ENCODE measurements at regions not wholly inside any gene's neighbourhood (a gene's known extent, or its start where the extent isn't known, plus 50 kb on each side); places are given as distances from the start of the nearest gene placed in this dataset.
"Not testable (repeated sequence)": the region's sequence is repeated elsewhere in the genome, so short reads cannot be mapped to it uniquely, and the experiment has no call there.

DNA sequence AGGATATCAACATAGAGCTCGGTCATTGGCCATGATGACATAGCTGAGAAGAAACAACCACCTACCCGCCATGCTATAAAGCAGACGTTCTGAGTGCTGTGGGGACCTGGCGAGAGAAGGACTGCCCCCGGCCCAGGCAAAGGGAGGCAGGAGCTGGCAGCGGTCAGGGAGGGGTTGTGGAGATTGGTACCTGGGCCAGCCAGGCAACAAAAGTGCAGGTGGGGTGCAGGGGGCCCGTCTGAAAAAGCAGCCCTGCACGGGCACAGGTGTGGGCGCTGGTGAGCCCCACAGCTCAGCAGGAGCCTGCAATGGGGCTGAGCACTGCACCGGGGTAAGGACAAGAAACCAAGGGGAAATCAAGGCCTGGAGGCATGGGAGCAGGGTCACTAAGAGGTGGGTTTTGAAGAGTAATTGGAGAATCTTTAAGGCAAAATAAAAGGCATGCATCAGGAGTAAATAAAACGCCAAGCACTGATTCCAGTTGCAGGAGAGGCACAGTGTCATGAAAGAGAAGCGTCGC is 464.0 kb downstream of the EIPR1 start:
- no peak overlapping the region for H3K4me3 ChIP-seq (ENCODE audit: low read depth, low read length)
- DNase-seq (ENCODE audit: low read depth), result no peak

DNA sequence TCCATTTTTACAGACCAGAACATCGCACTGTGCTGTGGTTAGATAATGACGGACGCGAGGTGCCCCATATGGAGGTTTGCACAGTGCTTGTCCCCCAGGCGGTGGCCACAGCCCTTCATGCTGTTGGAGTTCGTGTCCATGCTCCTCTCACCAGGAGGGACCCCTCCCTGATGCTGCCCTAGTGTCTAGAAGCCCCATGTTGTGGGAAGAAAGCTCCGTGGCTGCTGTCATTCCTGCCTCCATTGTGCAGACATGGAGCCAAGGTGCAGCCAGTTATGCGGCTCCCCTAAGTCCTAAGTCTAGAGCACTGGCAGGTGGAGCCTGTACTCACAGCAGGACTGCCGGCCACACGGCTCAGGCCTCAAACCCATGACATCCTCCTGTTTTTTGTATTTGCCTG is 464.9 kb downstream of the EIPR1 start:
- DNase-seq (ENCODE audit: low read depth), result no peak
- no peak overlapping the region for H3K4me3 ChIP-seq (ENCODE audit: low read depth, low read length)

DNA sequence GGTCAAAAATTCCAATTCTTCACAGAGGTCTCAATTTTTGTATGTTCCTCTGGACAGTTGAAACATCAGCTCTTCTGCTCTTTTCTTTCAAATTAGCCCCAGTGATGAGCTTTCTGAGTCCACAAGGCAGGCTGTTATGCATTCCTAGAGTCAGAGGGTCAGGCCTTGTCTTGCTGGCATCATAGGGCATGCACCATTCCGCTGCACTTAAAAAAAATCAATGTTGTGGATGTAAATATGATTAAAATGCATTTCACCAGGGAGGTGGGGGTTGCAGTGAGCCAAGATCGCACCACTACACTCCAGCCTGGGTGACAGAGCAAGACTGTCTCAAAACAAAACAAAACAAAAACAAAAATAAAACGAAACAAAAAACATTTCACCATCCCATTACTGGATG is 465.3 kb downstream of the EIPR1 start:
- no peak overlapping the region for H3K4me3 ChIP-seq (ENCODE audit: low read depth, low read length)
- no peak for DNase-seq (ENCODE audit: low read depth)

DNA sequence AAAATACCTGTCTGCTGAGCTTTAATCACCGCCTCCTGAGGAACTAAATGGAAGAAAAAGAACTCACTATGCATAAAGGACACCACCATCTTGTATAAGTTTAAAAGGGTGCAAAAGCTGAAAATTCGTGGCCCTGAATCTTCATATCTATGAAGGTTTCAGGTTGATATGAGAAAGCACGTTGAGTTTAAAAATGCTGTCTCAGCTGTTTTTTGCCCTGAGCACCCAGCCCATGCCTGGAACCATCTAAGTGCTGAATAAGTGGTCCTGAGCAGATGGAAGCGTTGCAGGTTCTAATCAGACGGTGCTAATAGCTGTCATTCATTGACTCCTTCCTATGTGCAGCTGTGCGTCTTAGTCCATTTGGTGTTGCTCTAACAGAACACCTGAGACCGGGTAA is 467.4 kb downstream of the EIPR1 start:
- H3K4me3 ChIP-seq (ENCODE audit: low read depth, low read length), result no peak overlapping the region
- DNase-seq (ENCODE audit: low read depth), result no peak

DNA sequence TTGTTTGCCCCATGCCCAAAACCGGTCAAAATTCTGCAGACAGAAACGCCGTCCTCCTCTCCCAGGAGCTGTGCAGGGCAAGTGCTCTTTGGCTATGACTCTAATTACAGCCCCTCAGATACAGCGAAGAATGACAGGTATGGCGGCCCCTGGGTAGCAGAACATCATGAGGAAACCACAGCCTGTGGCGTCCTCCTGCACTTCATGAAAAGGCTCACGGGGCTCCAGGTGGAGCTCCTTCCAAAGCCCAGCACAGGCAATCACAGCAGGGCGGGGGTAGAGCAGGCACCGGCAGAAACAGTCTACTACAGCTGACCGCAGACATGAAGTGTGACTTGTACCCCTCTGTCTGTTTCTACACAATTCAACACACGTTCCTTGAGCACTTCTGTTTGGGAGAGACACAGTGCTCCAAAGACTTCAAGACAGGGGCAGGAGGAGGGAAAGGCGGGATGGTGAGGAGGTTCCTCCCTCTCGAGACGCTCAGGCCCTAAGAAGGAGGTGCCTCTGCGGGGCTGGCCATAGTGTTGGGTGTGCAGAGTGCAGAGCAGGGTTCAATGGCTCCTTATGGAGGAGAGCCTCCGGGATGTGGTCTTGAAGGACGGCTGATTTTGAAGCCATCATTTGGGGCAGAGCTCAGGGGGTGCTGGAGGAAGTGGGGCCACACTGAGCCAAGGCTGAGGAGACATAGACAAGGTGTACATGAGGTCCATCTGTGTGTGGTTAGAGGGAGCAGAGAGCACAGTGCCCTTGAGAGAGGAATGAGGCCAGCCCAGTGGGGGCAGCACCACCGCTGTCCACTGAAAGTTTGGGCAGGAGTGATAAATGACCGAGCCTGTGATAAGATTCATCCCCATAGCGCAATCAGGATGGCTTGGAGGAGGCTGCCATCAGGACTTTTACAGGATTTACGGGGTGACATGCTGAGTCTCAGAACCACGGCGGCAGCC is 468.3 kb downstream of the EIPR1 start:
- no peak for DNase-seq (ENCODE audit: low read depth)
- no peak overlapping the region for H3K4me3 ChIP-seq (ENCODE audit: low read depth, low read length)

DNA sequence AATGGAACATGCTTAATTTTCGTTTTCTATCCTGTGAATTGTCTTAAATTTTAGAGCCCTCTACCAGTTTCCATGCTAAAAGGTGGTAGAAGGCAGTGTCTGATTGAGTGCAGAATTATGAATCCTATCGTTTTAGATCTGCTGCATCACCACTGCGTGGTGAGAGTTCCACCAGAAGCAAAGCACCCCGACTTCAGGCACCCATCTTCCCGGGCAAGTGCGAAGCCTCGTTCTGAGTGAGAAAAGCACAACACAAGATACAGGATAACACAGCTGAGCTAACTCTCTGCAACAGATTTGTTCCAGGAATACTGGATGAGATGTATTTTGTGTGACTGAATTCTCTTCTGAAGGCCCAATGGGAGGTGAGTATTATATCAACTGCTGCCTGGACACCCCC is 471.5 kb downstream of the EIPR1 start:
- H3K4me3 ChIP-seq (ENCODE audit: low read depth, low read length), result no peak overlapping the region
- DNase-seq (ENCODE audit: low read depth), result no peak

DNA sequence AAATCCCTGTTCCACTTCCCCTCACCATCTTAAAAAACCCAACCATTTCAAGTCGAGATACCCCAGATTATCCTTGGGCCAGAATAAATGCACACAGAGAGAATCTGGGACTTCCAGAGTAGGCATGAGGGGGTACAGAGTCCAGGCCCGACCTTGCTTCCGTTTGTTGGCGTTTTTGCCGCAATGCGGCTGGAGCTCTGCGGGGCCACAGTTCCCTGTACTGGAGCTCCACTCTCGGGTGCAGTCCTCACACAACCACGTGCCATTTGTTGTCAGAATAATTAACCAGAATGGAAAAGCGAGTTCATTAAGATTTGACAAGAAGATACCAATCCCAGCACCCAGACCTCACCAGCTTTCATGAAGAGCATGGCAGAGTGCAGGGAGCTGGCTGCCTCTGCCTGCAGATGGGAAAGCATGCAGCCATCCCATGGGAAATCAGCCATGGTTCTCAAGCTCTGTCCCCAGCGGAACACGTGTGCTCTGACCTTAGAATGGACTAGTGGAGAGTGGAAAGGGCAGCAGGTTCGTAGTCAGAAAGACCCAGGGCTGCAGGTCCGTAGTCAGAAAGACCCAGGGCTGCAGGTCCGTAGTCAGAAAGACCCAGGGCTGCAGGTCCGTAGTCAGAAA is 472.8 kb downstream of the EIPR1 start:
- DNase-seq (ENCODE audit: low read depth), result no peak
- no peak overlapping the region for H3K4me3 ChIP-seq (ENCODE audit: low read depth, low read length)

DNA sequence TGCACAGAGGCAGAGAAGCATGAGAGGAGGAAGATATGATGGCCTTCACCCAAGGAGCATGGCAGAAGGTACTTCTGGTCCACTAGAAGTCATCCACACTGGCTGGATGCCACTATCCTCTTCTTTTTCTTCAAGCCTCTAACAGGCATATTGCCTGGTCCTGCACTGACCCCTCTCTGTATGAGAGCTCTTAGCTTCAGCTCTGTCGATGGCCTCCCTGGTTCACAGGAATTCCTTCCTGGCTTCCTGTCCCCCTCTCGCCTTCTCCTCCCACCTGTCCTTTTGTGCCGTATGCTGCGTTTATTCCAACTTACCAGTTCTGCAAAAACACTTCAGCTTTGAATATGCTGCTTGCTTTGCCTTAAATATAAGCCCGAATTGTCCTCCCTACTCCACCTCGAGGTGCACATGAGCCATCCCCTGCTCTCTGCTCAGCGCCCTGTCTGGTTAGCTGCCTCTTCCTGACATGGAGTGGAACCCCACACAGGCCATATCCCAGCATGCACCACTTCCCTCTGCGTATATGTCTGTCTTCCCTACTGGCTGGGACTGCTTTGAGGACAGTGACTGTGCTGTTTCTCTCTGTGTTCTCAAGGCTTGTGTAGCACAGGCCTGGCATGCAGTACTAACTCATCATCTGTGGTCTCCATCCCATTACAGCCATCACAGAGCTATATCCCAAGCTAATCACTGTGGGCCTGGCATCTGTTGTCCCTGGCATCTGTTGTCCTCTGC is 474.9 kb downstream of the EIPR1 start:
- no peak overlapping the region for H3K4me3 ChIP-seq (ENCODE audit: low read depth, low read length)
- DNase-seq (ENCODE audit: low read depth), result no peak

DNA sequence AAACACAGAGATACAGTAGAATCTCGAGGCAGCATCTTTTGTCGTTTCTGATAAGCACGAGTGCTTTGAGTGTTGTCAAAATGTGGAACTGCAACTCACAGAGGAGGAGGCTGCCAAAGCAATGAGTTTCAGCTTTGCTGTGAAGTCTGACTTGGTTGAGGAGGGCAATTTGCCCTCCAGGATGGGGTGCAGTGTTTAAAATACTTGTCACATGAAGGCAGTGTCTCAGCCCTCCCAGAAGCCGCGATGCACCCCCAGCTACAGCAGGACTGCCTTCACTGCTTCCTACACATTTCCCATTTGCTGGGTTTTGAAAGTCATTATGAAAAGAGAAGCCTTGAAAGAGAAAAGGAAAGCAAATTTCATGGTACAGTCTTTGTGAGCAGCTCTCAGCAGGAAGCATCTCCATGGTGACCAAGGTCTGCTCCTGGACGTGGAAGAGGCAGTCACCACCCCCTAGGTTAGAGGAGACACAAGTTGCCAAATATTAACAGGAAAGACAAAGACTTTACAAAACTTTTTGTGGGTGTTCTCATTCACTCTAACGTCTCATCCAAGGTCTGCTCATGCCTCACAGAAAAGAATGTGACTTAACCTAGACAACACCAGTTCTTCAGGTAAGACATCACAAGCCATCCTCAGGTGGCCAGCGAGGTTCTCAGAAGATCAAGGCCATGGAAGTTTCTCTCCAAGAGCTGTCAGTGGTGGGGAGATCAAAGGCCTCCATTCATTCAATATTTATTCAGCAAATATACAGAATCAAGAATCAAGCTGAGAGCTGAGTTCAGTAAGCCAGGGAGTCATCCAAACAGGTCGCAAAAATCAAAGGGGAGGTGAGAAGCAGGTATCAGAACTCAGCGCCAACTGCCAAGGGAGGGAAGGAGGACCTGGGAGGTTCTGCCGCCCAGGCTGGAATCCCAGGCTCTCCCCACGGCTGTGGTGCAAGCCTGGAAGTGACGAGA is 476.0 kb downstream of the EIPR1 start:
- DNase-seq (ENCODE audit: low read depth), result no peak
- no peak overlapping the region for H3K4me3 ChIP-seq (ENCODE audit: low read depth, low read length)

DNA sequence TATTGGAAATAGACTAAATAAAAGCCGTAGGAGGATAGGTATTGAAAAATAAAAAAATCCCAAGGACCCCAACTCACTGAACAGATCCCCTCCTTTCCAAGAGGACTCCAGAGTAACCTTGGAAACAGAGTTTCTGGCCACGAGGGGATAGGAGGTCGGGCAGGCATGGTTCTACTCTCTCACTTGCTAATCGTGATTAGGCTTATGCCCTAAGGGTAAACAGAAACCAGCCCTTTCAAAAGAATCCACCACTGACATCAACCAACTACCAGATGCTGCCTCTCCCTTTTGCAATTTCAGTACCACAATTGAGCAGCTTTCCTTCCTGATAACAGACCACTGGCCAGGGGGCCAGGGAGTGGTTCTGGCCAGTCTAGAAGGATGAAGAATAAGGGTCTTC is 477.8 kb downstream of the EIPR1 start:
- H3K4me3 ChIP-seq (ENCODE audit: low read depth, low read length), result no peak overlapping the region
- DNase-seq (ENCODE audit: low read depth), result no peak

DNA sequence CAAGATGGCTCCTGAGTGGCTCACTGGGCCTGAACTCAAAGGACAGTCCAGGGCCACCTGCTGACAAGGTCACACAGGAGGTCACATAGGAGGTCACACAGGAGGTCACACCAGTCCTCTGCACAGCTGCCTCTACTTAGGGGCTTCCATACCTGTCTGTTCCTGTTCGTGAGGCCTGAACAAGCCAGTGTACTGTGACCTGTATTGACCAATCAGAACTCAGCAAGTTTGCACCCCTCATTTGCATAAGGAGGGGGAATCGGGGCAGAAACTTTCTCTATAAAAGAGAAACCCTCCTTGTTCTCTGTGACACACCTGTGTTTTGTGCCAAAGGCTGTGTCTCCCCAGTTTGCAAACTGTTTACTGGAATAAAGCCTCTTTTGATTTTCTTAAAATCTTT is 478.9 kb downstream of the EIPR1 start:
- no peak for DNase-seq (ENCODE audit: low read depth)
- no peak overlapping the region for H3K4me3 ChIP-seq (ENCODE audit: low read depth, low read length)

DNA sequence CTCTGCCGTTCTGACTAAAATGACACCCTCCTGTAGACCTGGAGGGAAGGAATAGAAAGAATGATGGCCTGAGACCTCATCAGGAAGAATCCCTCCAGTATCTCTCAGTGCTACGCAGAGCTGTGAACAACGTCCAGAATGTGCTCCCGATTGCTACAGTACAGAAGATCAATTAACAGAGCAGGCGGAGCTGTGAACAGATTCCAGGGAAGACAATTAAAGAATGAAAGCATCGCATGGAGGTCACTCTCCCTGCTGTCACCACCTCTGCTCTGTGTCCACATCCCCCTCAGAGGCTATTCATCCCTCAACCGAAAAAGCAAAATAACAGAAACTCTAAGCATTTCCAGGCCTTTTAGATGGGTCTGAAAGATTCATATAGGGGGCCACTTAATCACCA is 481.0 kb downstream of the EIPR1 start:
- H3K4me3 ChIP-seq (ENCODE audit: low read depth, low read length), result no peak overlapping the region
- no peak for DNase-seq (ENCODE audit: low read depth)

DNA sequence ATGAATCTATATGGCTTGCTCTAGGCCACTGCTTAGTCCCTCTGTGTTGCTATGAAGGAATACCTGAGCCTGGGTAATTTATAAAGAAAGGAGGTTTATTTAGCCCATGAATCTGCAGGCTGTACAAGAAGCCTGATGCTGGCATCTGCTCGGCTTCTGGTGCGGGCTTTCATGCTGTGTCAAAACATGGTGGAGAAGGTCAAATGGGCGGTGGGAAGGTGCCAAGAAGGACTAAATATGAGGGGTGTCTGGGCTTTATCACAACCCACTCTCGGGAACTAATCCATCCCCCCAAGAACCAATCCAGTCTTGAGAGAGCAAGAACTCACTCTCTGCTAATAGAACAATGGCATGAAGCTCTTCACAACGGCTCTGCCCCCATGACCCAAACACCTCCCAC is 481.6 kb downstream of the EIPR1 start:
- no peak overlapping the region for H3K4me3 ChIP-seq (ENCODE audit: low read depth, low read length)
- DNase-seq (ENCODE audit: low read depth), result no peak

DNA sequence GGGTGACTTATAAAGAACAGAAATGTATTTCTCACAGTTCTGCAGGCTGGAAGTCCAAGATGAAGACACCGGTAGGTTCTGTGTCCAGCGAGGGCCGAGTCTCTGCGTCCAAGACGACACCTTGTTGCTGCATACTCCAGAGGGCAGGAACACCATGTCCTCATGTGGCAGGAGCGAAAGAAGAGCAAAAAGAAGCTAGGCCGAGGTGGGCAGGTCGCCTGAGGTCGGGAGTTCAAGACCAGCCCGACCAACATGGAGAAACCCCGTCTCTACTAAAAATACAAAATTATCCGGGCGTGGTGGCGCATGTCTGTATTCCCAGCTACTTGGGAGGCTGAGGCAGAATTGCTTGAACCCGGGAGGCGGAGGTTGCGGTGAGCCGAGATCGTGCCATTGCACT is 483.6 kb downstream of the EIPR1 start:
- DNase-seq (ENCODE audit: low read depth); H3K4me3 ChIP-seq (ENCODE audit: low read depth, low read length): not testable (repeated sequence)

DNA sequence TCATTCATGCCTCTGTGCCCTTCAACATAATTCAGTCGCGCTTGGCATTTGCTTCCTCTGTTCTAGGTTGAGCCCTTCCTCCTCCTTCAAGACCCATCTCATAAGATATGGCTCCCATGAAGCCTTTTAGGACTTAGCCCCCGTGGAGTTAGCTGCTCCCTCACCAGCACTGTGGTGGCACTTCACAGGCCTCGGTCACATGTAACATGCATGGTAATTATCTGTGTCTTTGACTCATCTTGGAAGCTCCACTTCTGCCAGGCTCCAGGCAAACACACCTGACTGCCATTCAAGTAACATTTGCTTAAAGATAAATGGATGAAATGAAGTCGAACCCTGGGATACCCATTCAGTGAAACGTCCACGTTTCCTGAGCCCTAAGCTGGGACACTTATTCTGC is 484.7 kb downstream of the EIPR1 start:
- no peak for DNase-seq (ENCODE audit: low read depth)
- no peak overlapping the region for H3K4me3 ChIP-seq (ENCODE audit: low read depth, low read length)

DNA sequence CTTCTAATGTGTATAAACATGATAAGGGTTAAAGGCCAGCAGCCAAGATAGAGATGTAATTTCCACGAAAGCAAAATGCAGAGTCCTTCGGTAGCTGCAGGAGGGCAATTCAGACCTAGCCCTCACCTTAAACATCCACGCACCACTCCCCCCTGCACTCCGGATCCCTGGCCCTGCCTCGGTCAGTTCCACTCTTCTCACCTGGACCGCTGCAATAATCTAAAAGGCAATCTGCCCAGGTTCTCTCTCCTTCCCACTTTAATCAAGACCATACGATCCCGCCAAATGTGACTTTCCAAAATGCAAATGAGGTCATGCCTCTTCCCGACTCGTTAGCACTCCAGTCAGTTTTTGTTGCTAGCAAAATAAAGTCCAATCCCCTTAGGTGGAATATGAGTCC is 485.2 kb downstream of the EIPR1 start:
- DNase-seq (ENCODE audit: low read depth), result no peak

DNA sequence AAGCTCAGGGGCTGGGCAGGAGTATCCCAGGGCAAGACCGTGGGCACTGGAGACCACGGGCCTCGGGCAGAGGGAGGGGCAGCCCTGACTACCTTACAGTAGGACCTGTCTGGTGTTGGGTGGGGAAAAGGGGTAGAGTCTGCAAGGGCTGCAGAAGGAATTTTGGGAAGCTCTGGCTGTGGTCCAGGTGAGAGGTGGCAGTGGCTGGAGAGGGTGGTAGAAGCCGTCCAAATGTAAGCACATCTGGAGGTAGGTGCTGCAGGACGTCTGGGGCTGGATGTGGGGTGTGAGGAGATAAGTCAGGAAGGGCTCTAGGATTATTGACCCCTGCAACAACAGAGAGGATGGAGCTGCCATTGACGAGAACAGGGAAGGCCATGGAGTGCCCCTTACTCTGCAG is 486.7 kb downstream of the EIPR1 start:
- no peak for DNase-seq (ENCODE audit: low read depth)
- H3K4me3 ChIP-seq (ENCODE audit: low read depth, low read length), result no peak overlapping the region

More for the DNA sequence above, 485.2 kb downstream of the EIPR1 start:
- no peak overlapping the region for H3K4me3 ChIP-seq (ENCODE audit: low read depth, low read length)

DNA sequence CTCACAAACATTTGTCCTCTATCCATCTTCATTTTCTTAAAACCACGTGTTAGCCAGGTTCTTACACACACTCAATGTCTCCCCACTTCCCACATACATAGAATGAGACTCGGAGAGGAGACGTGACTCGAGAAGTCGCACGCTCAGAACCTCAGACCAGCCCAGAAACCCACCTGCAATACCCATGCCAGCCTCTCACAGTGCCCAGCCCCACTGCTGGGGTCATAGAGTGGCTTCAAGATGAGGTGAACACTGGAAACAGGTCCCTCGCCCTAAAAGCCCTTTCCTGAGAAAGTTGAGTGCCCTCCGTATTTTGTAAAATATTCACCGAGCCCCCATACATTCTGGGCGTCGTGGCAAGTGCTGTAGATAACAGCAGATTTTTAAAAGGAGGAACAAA is 487.4 kb downstream of the EIPR1 start:
- H3K4me3 ChIP-seq (ENCODE audit: low read depth, low read length), result no peak overlapping the region
- no peak for DNase-seq (ENCODE audit: low read depth)

DNA sequence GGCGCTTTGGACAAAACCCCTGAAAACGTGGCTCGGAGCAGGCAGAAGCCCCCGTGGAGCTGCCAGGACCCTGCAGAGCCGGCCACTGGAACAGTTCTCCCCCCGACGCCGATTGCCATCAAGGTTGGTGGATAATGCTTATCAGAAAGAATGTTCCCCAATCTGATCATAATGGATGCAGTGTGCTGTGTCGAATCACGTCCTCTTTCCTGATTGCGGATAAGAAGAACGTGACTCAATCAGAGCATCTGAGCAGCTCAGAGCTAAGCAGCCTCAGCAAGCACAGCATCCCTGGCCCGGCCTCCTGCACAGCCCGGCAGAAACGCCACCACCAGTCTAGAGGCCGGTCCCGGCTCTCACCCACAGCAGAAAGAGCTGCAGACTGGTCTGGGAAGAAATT is 488.0 kb downstream of the EIPR1 start:
- no peak overlapping the region for H3K4me3 ChIP-seq (ENCODE audit: low read depth, low read length)
- no peak for DNase-seq (ENCODE audit: low read depth)
